ENCODE measurements at regions not wholly inside any gene's neighbourhood (a gene's known extent, or its start where the extent isn't known, plus 50 kb on each side); places are given as distances from the start of the nearest gene placed in this dataset.

- TF ChIP-seq MAX (IDR thresholded peaks at IDR 0.05; ENCODE audit: low read depth) (no peak), EP300 (IDR thresholded peaks at IDR 0.05; ENCODE audit: borderline replicate concordance in 1 of 2, low read depth in 1 of 2, low read length in 1 of 2) (no peak), JUND (IDR thresholded peaks at IDR 0.05) (no peak), FOXJ3 (CRISPR knock-in tag; IDR thresholded peaks at IDR 0.05) (no peak), YY1 (IDR thresholded peaks at IDR 0.05; ENCODE audit: low read depth) (no peak), SIN3A (IDR thresholded peaks at IDR 0.05; ENCODE audit: borderline replicate concordance, low read depth, low read length) (no peak), TAF1 (IDR thresholded peaks at IDR 0.05; ENCODE audit: borderline replicate concordance, low read depth, low read length) (no peak), IRF3 (IDR thresholded peaks at IDR 0.05; ENCODE audit: low read depth, low read length) (no peak), GATA2 (CRISPR knock-in tag; IDR thresholded peaks at IDR 0.05) (no peak)
- TF ChIP-seq, protein P1, sequence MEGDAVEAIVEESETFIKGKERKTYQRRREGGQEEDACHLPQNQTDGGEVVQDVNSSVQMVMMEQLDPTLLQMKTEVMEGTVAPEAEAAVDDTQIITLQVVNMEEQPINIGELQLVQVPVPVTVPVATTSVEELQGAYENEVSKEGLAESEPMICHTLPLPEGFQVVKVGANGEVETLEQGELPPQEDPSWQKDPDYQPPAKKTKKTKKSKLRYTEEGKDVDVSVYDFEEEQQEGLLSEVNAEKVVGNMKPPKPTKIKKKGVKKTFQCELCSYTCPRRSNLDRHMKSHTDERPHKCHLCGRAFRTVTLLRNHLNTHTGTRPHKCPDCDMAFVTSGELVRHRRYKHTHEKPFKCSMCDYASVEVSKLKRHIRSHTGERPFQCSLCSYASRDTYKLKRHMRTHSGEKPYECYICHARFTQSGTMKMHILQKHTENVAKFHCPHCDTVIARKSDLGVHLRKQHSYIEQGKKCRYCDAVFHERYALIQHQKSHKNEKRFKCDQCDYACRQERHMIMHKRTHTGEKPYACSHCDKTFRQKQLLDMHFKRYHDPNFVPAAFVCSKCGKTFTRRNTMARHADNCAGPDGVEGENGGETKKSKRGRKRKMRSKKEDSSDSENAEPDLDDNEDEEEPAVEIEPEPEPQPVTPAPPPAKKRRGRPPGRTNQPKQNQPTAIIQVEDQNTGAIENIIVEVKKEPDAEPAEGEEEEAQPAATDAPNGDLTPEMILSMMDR (IDR thresholded peaks at IDR 0.05) = no peak
- TF ChIP-seq, protein P2, sequence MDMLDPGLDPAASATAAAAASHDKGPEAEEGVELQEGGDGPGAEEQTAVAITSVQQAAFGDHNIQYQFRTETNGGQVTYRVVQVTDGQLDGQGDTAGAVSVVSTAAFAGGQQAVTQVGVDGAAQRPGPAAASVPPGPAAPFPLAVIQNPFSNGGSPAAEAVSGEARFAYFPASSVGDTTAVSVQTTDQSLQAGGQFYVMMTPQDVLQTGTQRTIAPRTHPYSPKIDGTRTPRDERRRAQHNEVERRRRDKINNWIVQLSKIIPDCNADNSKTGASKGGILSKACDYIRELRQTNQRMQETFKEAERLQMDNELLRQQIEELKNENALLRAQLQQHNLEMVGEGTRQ (IDR thresholded peaks at IDR 0.05; ENCODE audit: borderline replicate concordance, low read depth, low read length) = no peak
These were observed 104.2 kb upstream of the ADRA2C start for GRCh38 chr4:3661989-3662388.
